ENCODE measurements at regions not wholly inside any gene's neighbourhood (a gene's known extent, or its start where the extent isn't known, plus 50 kb on each side); places are given as distances from the start of the nearest gene placed in this dataset.

GRCh38 chr1:233435622-233436021, 108.1 kb downstream of the MAP3K21 start:
- 28 to 32% (median 32%) methylated on average over 1 of the region's 1 CpG for WGBS, 3 donors
- no peak overlapping the region for H3K27ac ChIP-seq
- no peaks in the 10 kb centered on the region for H3K36me3 ChIP-seq
- intact Hi-C loops (cut with DNase I): no loop called here
- no peak overlapping the region for H3K4me3 ChIP-seq
- no peaks in the 10 kb centered on the region for H3K9me3 ChIP-seq
- TF ChIP-seq POLR2A (IDR thresholded peaks at IDR 0.05) (no peak), CTCF (IDR thresholded peaks at IDR 0.05) (no peak), EP300 (IDR thresholded peaks at IDR 0.05) (no peak)
- DNase-seq: no peak
- H3K27me3 ChIP-seq: no peaks in the 10 kb centered on the region
- no peaks in the 10 kb centered on the region for H3K4me1 ChIP-seq (ENCODE audit: insufficient read depth)

GRCh38 chr1:233439721-233440120, 112.2 kb downstream of the MAP3K21 start:
- no peak for DNase-seq
- TF ChIP-seq POLR2A (IDR thresholded peaks at IDR 0.05) (no peak), EP300 (IDR thresholded peaks at IDR 0.05) (no peak), CTCF (IDR thresholded peaks at IDR 0.05) (no peak)
- Histone ChIP-seq H3K4me3 (no peak overlapping the region), H3K27ac (no peak overlapping the region), H3K36me3 (no peaks in the 10 kb centered on the region), H3K27me3 (no peaks in the 10 kb centered on the region), H3K9me3 (no peaks in the 10 kb centered on the region), H3K4me1 (ENCODE audit: insufficient read depth) (no peaks in the 10 kb centered on the region)
- intact Hi-C loops (cut with DNase I): no loop called here
- 4 to 19% (median 5%) methylated on average over 3 of the region's 3 CpGs for WGBS, 3 donors

GRCh38 chr1:233440951-233441401, 113.5 kb downstream of the MAP3K21 start:
- WGBS, 3 donors: 12 to 16% (median 14%) methylated on average over 9 of the region's 9 CpGs
- DNase-seq: peak in 2 of 5 donors; percentile 16 to 20
- TF ChIP-seq POLR2A (IDR thresholded peaks at IDR 0.05): no peak
- no peak for TF ChIP-seq EP300 (IDR thresholded peaks at IDR 0.05)
- TF ChIP-seq CTCF (IDR thresholded peaks at IDR 0.05): peak in 1 of 3 donors; percentile 52

GRCh38 chr1:233442026-233442780, 114.7 kb downstream of the MAP3K21 start:
- WGBS, 3 donors: 11 to 22% (median 14%) methylated on average over 8 of the region's 8 CpGs
- Histone ChIP-seq H3K4me3 (no peak overlapping the region), H3K4me1 (ENCODE audit: insufficient read depth) (no peaks in the 10 kb centered on the region), H3K36me3 (no peaks in the 10 kb centered on the region), H3K27me3 (no peaks in the 10 kb centered on the region), H3K27ac (no peak overlapping the region), H3K9me3 (no peaks in the 10 kb centered on the region)
- TF ChIP-seq CTCF (IDR thresholded peaks at IDR 0.05) (no peak), POLR2A (IDR thresholded peaks at IDR 0.05) (no peak), EP300 (IDR thresholded peaks at IDR 0.05) (no peak)
- intact Hi-C loops (cut with DNase I): no loop called here
- no peak for DNase-seq

More at GRCh38 chr1:233440951-233441401, 113.5 kb downstream of the MAP3K21 start:
- Histone ChIP-seq H3K4me3 (no peak overlapping the region), H3K27me3 (no peaks in the 10 kb centered on the region), H3K9me3 (no peaks in the 10 kb centered on the region), H3K27ac (no peak overlapping the region), H3K36me3 (no peaks in the 10 kb centered on the region), H3K4me1 (ENCODE audit: insufficient read depth) (no peaks in the 10 kb centered on the region)
- intact Hi-C loops (cut with DNase I): no loop called here
